HCT116 (cell line): ENCODE measurements at regions not wholly inside any gene's neighbourhood (a gene's known extent, or its start where the extent isn't known, plus 50 kb on each side); places are given as distances from the start of the nearest gene placed in this dataset.

Experiments used
- ATAC-seq: fragments of 200-7000 bp; cut with Tn5 transposase; 2 replicates; pipeline ENCODE4 v1.9.1; 2020; ENCODE audit warnings: mild to moderate bottlenecking, moderate library complexity
- BruUV-seq: library from RNA; stranded (reverse); fragments of 400-500 nt; replicated peaks from 2 replicates; lab custom pipeline; 2021; lab: Mats Ljungman, UMichigan
- CTCF ChIA-PET: fragments of 300-600 bp; sonication (Branson Sonifier 250); formaldehyde crosslinking; loops from one replicate; lab custom pipeline; 2021; ENCODE audit warnings: antibody characterized with exemption; lab: Charles Lee
- POLR2A ChIA-PET: fragments of 300-600, 350-600 bp; sonication (Branson Sonifier 250); formaldehyde crosslinking; loops from one replicate; lab custom pipeline; 2021; ENCODE audit warnings: antibody characterized with exemption; lab: Charles Lee
- RAD21 ChIA-PET, 2 experiments: fragments of 300-600 bp; sonication (Branson Sonifier 250); formaldehyde crosslinking; loops; one replicate each; lab custom pipeline; 2023; ENCODE audit warnings: low total read pairs in 2 of 2; ENCODE audit not compliant: uncharacterized antibody in 2 of 2, unreplicated experiment in 2 of 2, low non-redundant PET in 1 of 2; lab: Charles Lee
- DNase-seq: peaks from one replicate; pipeline ENCODE4 v3.0.0-alpha.2; 2010; ENCODE audit warnings: low read depth, low spot score
- H2AFZ ChIP-seq: fragments of 200-600 bp; shearing (Covaris generic), sonication (generic); 2 replicates; pipeline ENCODE4 v1.6.1; 2017; ENCODE audit warnings: low read depth, mixed run types, mixed read lengths, antibody characterized with exemption, low read length; ENCODE audit not compliant: poor library complexity, severe bottlenecking
- H3K27ac ChIP-seq: 2 replicates; pipeline ENCODE4 v1.5.1; 2012; ENCODE audit warnings: low read depth, low read length
- H3K27me3 ChIP-seq: fragments of 200-600 bp; sonication (generic); 2 replicates; pipeline ENCODE4 v1.6.1; 2016; ENCODE audit warnings: mixed run types, low read length, mixed read lengths; ENCODE audit not compliant: insufficient read depth
- H3K36me3 ChIP-seq, 2 experiments: fragments of 200-500 bp in 1 of 2; fragments of 200-600 bp in 1 of 2; sonication (Bioruptor generic) in 1 of 2; sonication (generic) in 1 of 2; 2 replicates each; pipeline versions ENCODE4 v1.5.1 to v1.6.1; 2014 to 2016; ENCODE audit warnings: low read length in 2 of 2, inconsistent platforms in 1 of 2, mixed read lengths in 1 of 2, mixed run types in 1 of 2; ENCODE audit not compliant: insufficient read depth in 2 of 2, control insufficient read depth in 1 of 2
- H3K4me1 ChIP-seq, 2 experiments: fragments of 200-600 bp in 1 of 2; sonication (generic) in 1 of 2; 2 replicates each; pipeline versions ENCODE4 v1.5.1 to v1.6.1; 2012 to 2017; ENCODE audit warnings: low read length in 2 of 2, inconsistent platforms in 1 of 2, mild to moderate bottlenecking in 1 of 2, mixed read lengths in 1 of 2, mixed run types in 1 of 2, moderate library complexity in 1 of 2; ENCODE audit not compliant: insufficient read depth in 2 of 2, control insufficient read depth in 1 of 2
- H3K4me2 ChIP-seq: fragments of 200-600 bp; sonication (generic); 2 replicates; pipeline ENCODE4 v1.6.1; 2017; ENCODE audit warnings: mixed run types, low read length, mixed read lengths
- H3K4me3 ChIP-seq, 2 experiments: fragments of 200-600 bp in 1 of 2; sonication (generic) in 1 of 2; replicated peaks in 1 of 2; 2 replicates each; pipeline ENCODE4 v1.5.1; 2011 to 2016; ENCODE audit warnings: low read length in 2 of 2, control low read depth in 1 of 2, low read depth in 1 of 2, mild to moderate bottlenecking in 1 of 2, mixed read lengths in 1 of 2, mixed run types in 1 of 2
- H3K79me2 ChIP-seq: fragments of 200-600 bp; sonication (generic); 2 replicates; pipeline ENCODE4 v1.6.1; 2017; ENCODE audit warnings: mild to moderate bottlenecking, mixed run types, low read length, moderate library complexity, mixed read lengths; ENCODE audit not compliant: insufficient read depth
- H3K9ac ChIP-seq: fragments of 200-600 bp; sonication (generic); 2 replicates; pipeline ENCODE4 v1.6.1; 2016; ENCODE audit warnings: low read length, mixed read lengths
- H3K9me2 ChIP-seq: fragments of 200-600 bp; sonication (generic), shearing (Covaris generic); 2 replicates; pipeline ENCODE4 v1.6.1; 2017; ENCODE audit warnings: mixed run types, mild to moderate bottlenecking, moderate library complexity; ENCODE audit not compliant: insufficient read depth
- H3K9me3 ChIP-seq, 2 experiments: fragments of 200-500 bp in 1 of 2; fragments of 200-600 bp in 1 of 2; sonication (Bioruptor generic) in 1 of 2; sonication (generic) in 1 of 2; 2 replicates each; pipeline ENCODE4 v1.6.1; 2014 to 2017; ENCODE audit warnings: low read length in 2 of 2, mixed read lengths in 2 of 2, inconsistent platforms in 1 of 2, low read depth in 1 of 2, mild to moderate bottlenecking in 1 of 2, mixed run types in 1 of 2, moderate library complexity in 1 of 2; ENCODE audit not compliant: control insufficient read depth in 1 of 2, insufficient read depth in 1 of 2
- H4K20me1 ChIP-seq: fragments of 200-600 bp; sonication (generic), shearing (Covaris generic); 2 replicates; pipeline ENCODE4 v1.6.1; 2017; ENCODE audit warnings: mixed run types, mild to moderate bottlenecking, moderate library complexity; ENCODE audit not compliant: insufficient read depth
- CEBPB ChIP-seq: IDR thresholded peaks from 2 replicates; pipeline ENCODE4 v1.6.1; 2012; ENCODE audit warnings: low read depth
- CTCF ChIP-seq, 3 experiments: fragments of 200-600 bp in 1 of 3; sonication (generic) in 1 of 3; IDR thresholded peaks in 2 of 3; conservative IDR thresholded peaks in 1 of 3; 2 replicates each; pipeline ENCODE4 v1.5.1; 2012 to 2017; ENCODE audit warnings: low read depth in 2 of 3, low read length in 2 of 3, antibody characterized with exemption in 1 of 3, borderline replicate concordance in 1 of 3, control low read depth in 1 of 3, mild to moderate bottlenecking in 1 of 3, mixed read lengths in 1 of 3, mixed run types in 1 of 3, moderate library complexity in 1 of 3; ENCODE audit not compliant: insufficient read depth in 1 of 3
- EGR1 ChIP-seq: IDR thresholded peaks from 2 replicates; pipeline ENCODE4 v1.6.1; 2012; ENCODE audit warnings: low read depth
- ELF1 ChIP-seq: IDR thresholded peaks from 2 replicates; pipeline ENCODE4 v1.6.1; 2012; ENCODE audit warnings: low read depth, borderline replicate concordance
- EZH2phosphoT487 ChIP-seq: fragments of 200-600 bp; IDR thresholded peaks from 2 replicates; pipeline ENCODE4 v1.6.1; 2018; ENCODE audit warnings: antibody characterized with exemption, borderline replicate concordance
- FOSL1 ChIP-seq: IDR thresholded peaks from 2 replicates; pipeline ENCODE4 v1.6.1; 2012; ENCODE audit warnings: low read depth
- JUND ChIP-seq: IDR thresholded peaks from 2 replicates; pipeline ENCODE4 v1.6.1; 2012
- POLR2A ChIP-seq: IDR thresholded peaks from 2 replicates; pipeline ENCODE4 v1.7.0; 2011; ENCODE audit warnings: borderline replicate concordance; ENCODE audit not compliant: insufficient read depth, insufficient read length; ENCODE audit errors: extremely low read depth
- POLR2AphosphoS5 ChIP-seq: IDR thresholded peaks from 2 replicates; pipeline ENCODE4 v1.6.1; 2011; ENCODE audit warnings: mild to moderate bottlenecking, low read depth, low read length, moderate library complexity
- RAD21 ChIP-seq: IDR thresholded peaks from 2 replicates; pipeline ENCODE4 v1.6.1; 2012; ENCODE audit warnings: low read depth, mild to moderate bottlenecking
- REST ChIP-seq: IDR thresholded peaks from 2 replicates; pipeline ENCODE4 v1.6.1; 2012; ENCODE audit warnings: low read depth
- SP1 ChIP-seq: IDR thresholded peaks from 2 replicates; pipeline ENCODE4 v1.6.1; 2012; ENCODE audit warnings: low read depth
- TCF7L2 ChIP-seq: IDR thresholded peaks from 2 replicates; pipeline ENCODE4 v1.7.0; 2011; ENCODE audit warnings: borderline replicate concordance, inconsistent platforms; ENCODE audit not compliant: insufficient read depth, insufficient read length; ENCODE audit errors: extremely low read depth
- YY1 ChIP-seq: IDR thresholded peaks from 2 replicates; pipeline ENCODE4 v1.6.1; 2011; ENCODE audit warnings: low read length, low read depth, moderate library complexity, mild to moderate bottlenecking; ENCODE audit not compliant: insufficient replicate concordance; ENCODE audit errors: extremely low read depth
- ZNF274 ChIP-seq: fragments of 200-500 bp; sonication (Bioruptor generic); IDR thresholded peaks from 2 replicates; pipeline ENCODE4 v1.6.1; 2014; ENCODE audit warnings: mild to moderate bottlenecking, low read depth, low read length, inconsistent platforms
- intact Hi-C: fragments of 100-400 bp; cut with micrococcal nuclease; formaldehyde crosslinking; loops from 2 replicates; pipeline ENCODE4 v1.10.0; 2022

- Histone ChIP-seq H4K20me1 (no peaks in the 10 kb centered on the region), H3K79me2 (no peaks in the 10 kb centered on the region), H3K4me1 (peaks cover 14 to 17% of the 10 kb centered on the region in 2 experiments), H3K27ac (peak overlapping the region; percentile 16; the same call in 1 of the 2 replicates), H3K9ac (no peak overlapping the region; the same call in 1 of the 2 replicates), H3K4me3 (peak overlapping the region in 1 of 2 experiments; percentile 26; a peak in 2 of 4 replicates), H3K9me3 (no peaks in the 10 kb centered on the region), H3K4me2 (peak overlapping the region; percentile 74), H3K9me2 (no peaks in the 10 kb centered on the region), H3K36me3 (no peaks in the 10 kb centered on the region), H3K27me3 (no peaks in the 10 kb centered on the region), H2AFZ (peak overlapping the region; percentile 63)
- ChIA-PET CTCF (interaction anchor here (0.9 kb wide), 1 partner anchor 211 kb away, joined by 3 read pairs; no protein-coding TSS in a partner anchor), RAD21 (no interaction called here), POLR2A (interaction anchor here (1.1 kb wide), 1 partner anchor 16 kb away, joined by 3 read pairs; no protein-coding TSS in a partner anchor)
- intact Hi-C loops, result no loop called here
- DNase-seq, result peak; percentile 61
- TF ChIP-seq CEBPB (no peak), SP1 (peak; percentile 65), EGR1 (no peak), ZNF274 (no peak), TCF7L2 (no peak), JUND (peak; percentile 62), FOSL1 (peak; percentile 67), YY1 (peak; percentile 34), EZH2phosphoT487 (no peak), RAD21 (no peak), REST (no peak), ELF1 (no peak), CTCF (IDR thresholded peaks at IDR 0.05 in 2 of 3, conservative IDR thresholded peaks at IDR 0.05 in 1 of 3; ENCODE audit: borderline replicate concordance in 1 of 3, insufficient read depth in 1 of 3, low read depth in 2 of 3, low read length in 2 of 3) (no peak), POLR2AphosphoS5 (peak; percentile 48; the same call in 1 of the 2 replicates), POLR2A (no peak)
- ATAC-seq, result peak; percentile 100
- no TSS peak for BruUV-seq
Measured at GRCh38 chr2:19073522-19073921, 284.9 kb downstream of the OSR1 start.
